NOMO-1 treated with dmso at 0.1 percent for 144 hours (cell line): ENCODE measurements at regions not wholly inside any gene's neighbourhood (a gene's known extent, or its start where the extent isn't known, plus 50 kb on each side); places are given as distances from the start of the nearest gene placed in this dataset.
A peak's percentile ranks its signal among the peaks of the same experiment; 100 is the strongest.
"Not testable (repeated sequence)": the region's sequence is repeated elsewhere in the genome, so short reads cannot be mapped to it uniquely, and the experiment has no call there.

ENCODE experiments used
- DNase-seq: peaks from one replicate; lab custom pipeline; 2025; ENCODE audit not compliant: unreplicated experiment; lab: John Stamatoyannopoulos, UW

DNA sequence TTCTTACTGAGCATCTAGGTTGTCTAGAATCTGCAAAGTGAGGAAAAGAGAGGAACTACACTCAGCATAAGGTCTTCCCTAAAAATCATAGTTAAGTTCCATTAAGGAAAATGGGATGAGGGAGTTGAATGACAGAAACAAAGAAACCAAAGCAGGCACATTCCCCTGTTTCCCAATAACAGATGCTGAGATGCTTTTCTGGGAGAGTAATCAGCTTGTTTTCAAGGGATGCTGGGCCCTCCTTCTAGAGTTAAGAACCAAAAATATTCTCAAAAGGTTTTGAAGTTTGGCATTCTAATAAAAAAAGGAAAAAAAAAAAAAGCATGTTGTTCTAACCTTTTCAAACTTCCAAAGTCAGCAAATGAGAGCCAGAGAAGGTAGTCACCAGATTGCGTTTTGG, 105.2 kb upstream of the ZNF648 start:
- DNase-seq = no peak

DNA sequence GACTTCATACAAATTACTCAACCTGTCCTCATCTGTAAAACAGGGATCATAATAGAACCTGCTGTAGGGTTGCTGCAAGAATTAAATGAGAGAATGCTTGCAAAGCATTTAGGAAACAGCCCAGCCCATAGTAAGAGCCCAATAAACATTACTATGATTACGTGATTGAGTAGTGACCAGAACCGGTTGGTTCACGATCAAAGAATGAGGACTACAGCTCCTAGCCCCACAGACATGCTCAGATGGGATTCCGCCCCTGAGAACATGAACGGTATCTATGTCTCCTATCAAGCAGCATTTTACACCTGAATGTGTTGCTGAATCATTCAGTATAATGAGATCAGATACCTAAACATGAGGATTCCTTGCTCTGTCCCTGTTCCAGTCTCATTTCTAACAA, 104.8 kb upstream of the ZNF648 start:
- no peak for DNase-seq

GRCh38 chr1:182164273-182164672, 102.8 kb upstream of the ZNF648 start:
- no peak for DNase-seq

- DNase-seq = no peak
These were observed 102.3 kb upstream of the ZNF648 start for GRCh38 chr1:182163821-182164223.

DNA sequence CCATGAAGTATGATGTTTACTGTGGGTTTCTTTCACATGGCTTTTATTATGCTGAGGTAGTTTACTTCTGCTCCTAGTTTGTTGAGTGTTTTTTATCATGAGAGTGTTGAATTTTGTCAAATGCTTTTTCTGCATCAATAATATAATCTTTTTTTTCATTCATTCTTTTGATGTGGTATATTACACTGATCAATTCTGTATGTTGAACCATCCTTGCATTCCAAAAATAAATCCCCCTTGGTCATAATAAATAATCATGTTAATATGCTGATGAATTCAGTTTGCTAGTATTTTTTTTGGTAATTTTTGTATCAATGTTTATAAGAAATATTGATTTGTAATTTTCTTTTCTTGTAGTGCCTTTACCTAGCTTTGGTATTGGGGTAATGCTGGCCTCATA, 97.9 kb upstream of the ZNF648 start:
- no peak for DNase-seq

DNA sequence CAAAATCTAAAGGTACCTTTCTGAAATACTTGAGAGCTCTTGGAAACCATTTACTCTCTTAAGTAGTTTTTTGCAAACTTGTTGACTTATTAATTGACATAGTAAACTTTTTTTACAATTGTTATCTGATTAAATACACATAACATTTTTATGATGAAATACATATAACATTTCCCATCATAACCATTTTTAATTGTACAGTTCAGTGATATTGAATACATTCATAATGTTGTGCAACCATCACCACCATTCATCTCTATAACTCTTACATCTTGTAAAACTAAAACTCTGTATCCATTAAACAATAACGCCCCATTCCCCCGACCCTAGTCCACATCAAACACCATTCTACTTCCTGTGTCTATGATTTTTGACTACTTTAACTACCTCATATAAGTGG, 95.7 kb upstream of the ZNF648 start:
- DNase-seq = no peak

DNA sequence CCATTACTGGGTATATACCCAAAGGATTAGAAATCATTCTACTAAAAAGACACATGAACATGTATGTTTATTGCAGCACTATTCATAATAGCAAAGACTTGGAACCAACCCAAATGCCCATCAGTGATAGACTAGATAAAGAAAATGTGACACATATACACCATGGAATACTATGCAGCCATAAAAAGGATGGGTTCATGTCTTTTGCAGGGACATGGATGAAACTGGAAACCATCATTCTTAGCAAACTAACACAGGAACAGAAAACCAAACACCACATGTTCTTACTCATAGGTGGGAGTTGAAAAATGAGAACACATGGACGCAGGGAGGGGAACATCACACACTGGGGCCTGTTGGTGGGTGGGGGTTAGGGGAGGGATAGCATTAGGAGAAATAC, 92.9 kb upstream of the ZNF648 start:
- DNase-seq = not testable (repeated sequence)

- peak; percentile 88 for DNase-seq
These were observed 88.0 kb upstream of the ZNF648 start for GRCh38 chr1:182149411-182149965.

DNA sequence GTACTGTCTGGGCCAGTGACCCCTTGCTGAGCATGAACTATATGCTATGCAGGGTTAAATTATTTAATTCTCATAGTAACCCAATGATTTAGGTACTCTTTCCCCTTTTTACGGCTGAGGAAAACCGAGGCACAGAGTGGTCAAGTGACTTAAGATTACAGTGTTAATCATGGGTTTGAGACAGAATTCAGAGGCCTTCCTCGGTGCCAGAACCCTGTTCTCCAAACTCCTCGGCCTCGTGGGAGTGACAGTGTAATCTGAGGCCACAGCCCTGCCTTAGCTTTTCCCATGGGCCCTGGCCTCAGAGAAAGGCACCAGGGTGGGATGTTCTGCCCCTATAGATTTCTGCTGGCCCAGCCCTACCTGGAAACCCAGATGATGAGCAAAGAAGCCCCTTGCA, 86.4 kb upstream of the ZNF648 start:
- DNase-seq = no peak

GRCh38 chr1:182147136-182147820, 85.8 kb upstream of the ZNF648 start:
- peak; percentile 84 for DNase-seq

DNA sequence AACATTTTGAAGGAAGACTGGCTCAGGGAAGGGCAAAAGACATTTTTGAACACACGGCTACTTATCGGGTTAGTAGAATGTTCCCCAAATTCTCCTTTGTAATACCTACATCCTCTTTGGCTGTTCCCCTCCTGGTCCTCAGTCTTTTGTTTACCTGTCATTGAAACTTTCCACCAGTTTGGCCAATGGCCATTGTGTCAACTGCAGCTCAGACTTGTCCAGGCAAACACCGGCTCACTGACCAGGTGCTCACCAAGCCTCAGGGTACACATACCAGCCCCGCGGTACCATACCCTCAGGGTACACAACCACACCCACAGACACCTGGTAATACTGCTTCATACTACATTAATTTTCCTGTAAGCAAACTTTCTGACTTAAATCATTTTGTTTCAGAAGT, 84.8 kb upstream of the ZNF648 start:
- no peak for DNase-seq

GRCh38 chr1:182145441-182145840, 83.9 kb upstream of the ZNF648 start:
- no peak for DNase-seq

GRCh38 chr1:182144646-182145030, 83.1 kb upstream of the ZNF648 start:
- no peak for DNase-seq

DNA sequence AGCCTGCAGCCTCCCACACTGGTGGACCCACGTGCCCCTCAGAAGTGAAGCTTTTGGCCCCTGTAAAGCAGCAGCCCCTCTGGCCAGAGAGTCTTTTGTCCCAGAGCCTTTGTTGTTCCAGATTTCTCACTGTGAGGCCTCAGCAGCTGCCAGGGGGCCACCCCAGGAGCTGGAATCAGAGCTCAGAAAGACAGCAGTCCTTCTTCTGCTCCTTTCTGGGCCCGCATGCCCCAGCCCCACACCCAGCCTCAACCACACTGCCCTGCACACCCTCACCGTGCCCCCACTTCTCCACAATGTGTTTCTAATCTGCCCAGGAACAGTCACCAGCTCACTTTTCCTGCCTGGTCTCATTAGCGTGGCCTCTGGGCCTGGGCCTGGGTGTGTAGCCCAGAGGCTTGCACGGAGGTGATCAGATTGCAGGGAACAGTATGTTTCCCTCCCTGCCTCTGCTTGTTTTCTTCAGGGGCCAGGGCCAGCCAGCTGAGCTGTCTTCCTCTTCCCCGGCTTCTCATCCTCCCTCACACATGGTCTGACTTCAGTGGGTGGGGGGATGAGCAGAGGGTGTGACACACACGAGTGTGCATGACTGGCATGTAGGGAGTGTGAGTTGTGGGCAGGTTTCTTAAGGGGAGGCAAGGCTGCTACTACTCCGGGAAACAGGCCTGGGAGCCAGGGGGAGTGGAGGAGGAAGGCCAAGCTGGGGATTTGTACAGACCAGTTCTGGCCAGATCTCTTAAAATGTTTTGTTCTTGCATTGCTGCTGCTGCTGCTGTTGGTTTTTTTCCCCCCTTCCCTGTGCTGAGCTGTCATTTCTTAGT, 82.5 kb upstream of the ZNF648 start:
- DNase-seq = no peak

- peak; percentile 25 for DNase-seq
These were observed 81.7 kb upstream of the ZNF648 start for GRCh38 chr1:182143154-182143657.

GRCh38 chr1:182142621-182143020, 81.1 kb upstream of the ZNF648 start:
- DNase-seq = no peak

DNA sequence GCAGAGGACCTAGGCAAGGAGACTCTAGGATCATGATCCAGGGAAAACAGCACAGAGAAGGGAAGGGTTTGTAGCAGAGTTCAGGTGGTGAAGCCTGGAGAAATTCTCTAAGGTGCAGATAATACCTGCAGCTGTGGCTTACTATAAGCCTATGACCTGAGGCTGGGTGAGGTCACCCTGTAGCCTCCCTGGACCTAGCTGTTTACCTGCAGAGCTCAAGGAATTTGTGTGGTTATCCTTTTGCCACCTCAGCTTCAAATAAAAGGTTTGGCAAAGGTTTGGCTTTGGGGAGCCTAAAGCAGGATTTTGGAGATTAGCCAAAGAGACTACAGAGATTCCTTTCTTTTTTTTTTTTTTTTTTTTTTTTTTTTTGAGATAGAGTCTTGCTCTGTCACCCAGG, 79.5 kb upstream of the ZNF648 start:
- no peak for DNase-seq

GRCh38 chr1:182139496-182139895, 78.0 kb upstream of the ZNF648 start:
- DNase-seq = no peak

- DNase-seq = no peak
These were observed 76.0 kb upstream of the ZNF648 start for GRCh38 chr1:182137546-182137945.

DNA sequence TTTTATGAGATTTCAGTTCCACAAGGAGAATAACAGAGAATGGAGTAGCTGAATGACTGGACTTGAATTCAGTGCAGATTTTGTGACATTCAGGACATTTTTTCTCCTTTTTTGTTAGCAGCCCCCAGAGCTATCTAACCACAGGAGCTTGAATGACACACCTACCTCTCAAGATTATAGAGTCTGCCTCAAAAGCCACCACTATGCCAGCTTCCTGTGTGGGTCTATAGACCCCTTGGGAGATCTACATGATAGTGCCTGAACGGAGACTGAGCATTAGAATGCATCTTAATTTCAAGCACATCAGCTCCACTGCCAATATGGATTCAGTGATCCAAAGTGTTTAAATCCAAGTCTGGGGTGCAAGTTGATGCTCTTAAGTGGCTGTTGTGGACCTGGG, 74.4 kb upstream of the ZNF648 start:
- DNase-seq = no peak

DNA sequence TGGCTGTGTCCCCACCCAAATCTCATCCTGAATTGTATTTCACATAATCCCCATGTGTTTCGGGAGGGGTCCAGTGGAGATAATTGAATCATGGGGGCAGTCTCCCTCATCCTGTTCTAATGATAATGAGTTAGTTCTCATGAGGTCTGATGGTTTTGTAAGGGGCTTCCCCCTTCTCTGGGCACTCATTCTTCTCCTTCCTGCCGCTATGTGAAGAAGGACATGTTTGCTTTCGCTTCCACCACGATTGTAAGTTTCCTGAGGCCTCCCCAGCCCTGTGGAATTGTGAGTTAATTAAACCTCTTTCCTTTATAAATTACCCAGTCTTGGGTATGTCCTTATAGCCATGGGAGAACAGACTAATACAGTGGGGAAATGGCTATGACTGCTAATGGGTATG, 72.7 kb upstream of the ZNF648 start:
- DNase-seq = no peak

DNA sequence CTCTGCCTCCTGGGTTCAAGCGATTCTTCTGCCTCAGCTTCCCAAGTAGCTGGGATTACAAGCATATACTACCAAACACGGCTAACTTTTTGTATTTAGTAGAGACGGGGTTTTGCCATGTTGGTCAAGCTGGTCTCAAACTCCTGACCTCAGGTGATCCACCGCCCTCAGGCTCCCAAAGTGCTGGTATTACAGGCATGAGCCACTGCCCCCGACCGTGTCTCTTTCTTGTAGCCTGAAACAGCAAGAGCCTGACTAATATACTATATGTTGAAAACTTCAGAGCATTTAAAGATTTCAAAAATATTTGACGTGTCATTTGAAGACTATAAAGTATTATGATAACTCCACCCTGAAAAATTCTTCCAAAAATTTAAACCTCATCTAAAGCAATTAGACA, 71.7 kb upstream of the ZNF648 start:
- DNase-seq = no peak
